Smooth muscle cell (in vitro differentiated cells): ENCODE measurements at regions not wholly inside any gene's neighbourhood (a gene's known extent, or its start where the extent isn't known, plus 50 kb on each side); places are given as distances from the start of the nearest gene placed in this dataset.

Experiments
- DNase-seq: peaks from one replicate; lab custom pipeline; 2025; ENCODE audit not compliant: unreplicated experiment; lab: John Stamatoyannopoulos, UW
- H2AFZ ChIP-seq: fragments of 200-600 bp; sonication (generic); 2 replicates; pipeline ENCODE4 v1.6.0; 2016; ENCODE audit warnings: antibody characterized with exemption, low read depth, mild to moderate bottlenecking
- H3F3A ChIP-seq: fragments of 200-600 bp; sonication (generic); 2 replicates; pipeline ENCODE4 v1.6.0; 2017; ENCODE audit warnings: antibody characterized with exemption, low read depth
- H3K27ac ChIP-seq: fragments of 200-600 bp; sonication (generic); 2 replicates; pipeline ENCODE4 v1.5.1; 2016; ENCODE audit warnings: low read depth, mild to moderate bottlenecking
- H3K27me3 ChIP-seq: fragments of 200-600 bp; sonication (generic); 2 replicates; pipeline ENCODE4 v1.6.1; 2016; ENCODE audit warnings: low read depth, mild to moderate bottlenecking
- H3K36me3 ChIP-seq: fragments of 200-600 bp; sonication (generic); 2 replicates; pipeline ENCODE4 v1.5.1; 2016; ENCODE audit warnings: low read depth
- H3K4me1 ChIP-seq: fragments of 200-600 bp; sonication (generic); 2 replicates; pipeline ENCODE4 v1.5.1; 2016; ENCODE audit warnings: low read depth
- H3K4me2 ChIP-seq: fragments of 200-600 bp; sonication (generic); 2 replicates; pipeline ENCODE4 v1.6.0; 2016; ENCODE audit warnings: mild to moderate bottlenecking
- H3K4me3 ChIP-seq: fragments of 200-600 bp; sonication (generic); 2 replicates; pipeline ENCODE4 v1.5.1; 2016; ENCODE audit warnings: mild to moderate bottlenecking
- H3K79me2 ChIP-seq: fragments of 200-600 bp; sonication (generic); 2 replicates; pipeline ENCODE4 v1.6.0; 2016; ENCODE audit warnings: low read depth, mild to moderate bottlenecking
- H3K9ac ChIP-seq: fragments of 200-600 bp; sonication (generic); 2 replicates; pipeline ENCODE4 v1.6.0; 2016; ENCODE audit warnings: low read depth
- H3K9me3 ChIP-seq: fragments of 200-600 bp; sonication (generic); replicated peaks from 2 replicates; pipeline ENCODE4 v1.5.1; 2016; ENCODE audit warnings: low read depth
- H4K20me1 ChIP-seq: fragments of 200-600 bp; sonication (generic); 2 replicates; pipeline ENCODE4 v1.6.0; 2016; ENCODE audit warnings: low read depth
- WGBS: methylation state at CpG from one replicate; pipeline ENCODE4 v1.1.7; 2016; ENCODE audit warnings: low lambda C conversion rate; 5-methylcytosine and 5-hydroxymethylcytosine counted together
- TF ChIP-seq, protein P1 (sequence below): fragments of 200-600 bp; sonication (generic); IDR thresholded peaks from 2 replicates; pipeline ENCODE4 v1.5.1; 2017; ENCODE audit warnings: borderline replicate concordance, mild to moderate bottlenecking, antibody characterized with exemption; ENCODE audit not compliant: insufficient read depth, poor library complexity, severe bottlenecking

DNA sequence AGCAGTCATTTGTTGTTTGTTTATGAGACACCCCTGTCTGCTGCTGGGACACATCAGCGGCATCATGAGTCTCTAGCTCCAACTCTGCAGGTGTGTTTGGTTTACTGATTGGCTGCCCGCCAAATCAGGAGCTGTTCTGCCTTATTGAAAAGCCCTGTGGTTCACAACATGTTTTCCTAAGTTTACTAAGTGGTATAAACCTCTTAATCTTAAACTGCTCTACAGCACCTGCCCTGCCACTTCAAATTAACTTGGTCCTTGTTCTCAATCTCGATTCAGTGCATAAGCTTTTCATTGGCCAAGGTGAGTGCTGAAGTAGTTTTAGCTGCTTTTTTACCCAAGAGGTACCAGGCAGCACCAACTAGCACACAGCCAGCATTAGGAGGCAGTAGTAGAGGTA lies 77.8 kb upstream of the WDR72 start:
- 86% methylated on average over 3 of the region's 3 CpGs for WGBS
- H3K27me3 ChIP-seq, result no peaks in the 10 kb centered on the region

DNA sequence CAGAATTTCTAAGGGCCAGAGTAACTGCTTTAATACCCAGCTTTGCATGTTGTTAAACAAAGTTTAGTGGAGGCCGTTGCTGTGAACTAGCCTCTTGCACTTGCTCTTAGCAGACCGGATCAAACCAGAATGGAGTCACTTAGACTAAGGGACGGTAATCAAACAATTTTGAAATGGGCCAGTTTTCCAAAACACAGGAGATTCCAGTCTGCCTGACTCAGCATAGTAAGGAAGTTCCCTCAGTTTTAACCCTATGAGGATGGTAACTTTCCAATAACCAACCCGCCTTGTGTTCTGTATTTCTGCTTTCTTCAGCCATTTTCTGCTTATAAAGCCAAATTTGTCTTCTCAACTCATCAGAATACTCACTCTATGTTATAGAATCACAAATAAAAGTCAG lies 77.2 kb upstream of the WDR72 start:
- H3K79me2 ChIP-seq, result no peaks in the 10 kb centered on the region
- peak overlapping the region; percentile 65 for H3K27ac ChIP-seq
- peak overlapping the region; percentile 37 for H3K4me2 ChIP-seq
- peaks cover 20% of the 10 kb centered on the region for H3K4me1 ChIP-seq
- H4K20me1 ChIP-seq, result no peaks in the 10 kb centered on the region
- H3K9ac ChIP-seq, result no peak overlapping the region
- DNase-seq, result no peak
- no peak overlapping the region for H3K4me3 ChIP-seq
- TF ChIP-seq, protein P1, sequence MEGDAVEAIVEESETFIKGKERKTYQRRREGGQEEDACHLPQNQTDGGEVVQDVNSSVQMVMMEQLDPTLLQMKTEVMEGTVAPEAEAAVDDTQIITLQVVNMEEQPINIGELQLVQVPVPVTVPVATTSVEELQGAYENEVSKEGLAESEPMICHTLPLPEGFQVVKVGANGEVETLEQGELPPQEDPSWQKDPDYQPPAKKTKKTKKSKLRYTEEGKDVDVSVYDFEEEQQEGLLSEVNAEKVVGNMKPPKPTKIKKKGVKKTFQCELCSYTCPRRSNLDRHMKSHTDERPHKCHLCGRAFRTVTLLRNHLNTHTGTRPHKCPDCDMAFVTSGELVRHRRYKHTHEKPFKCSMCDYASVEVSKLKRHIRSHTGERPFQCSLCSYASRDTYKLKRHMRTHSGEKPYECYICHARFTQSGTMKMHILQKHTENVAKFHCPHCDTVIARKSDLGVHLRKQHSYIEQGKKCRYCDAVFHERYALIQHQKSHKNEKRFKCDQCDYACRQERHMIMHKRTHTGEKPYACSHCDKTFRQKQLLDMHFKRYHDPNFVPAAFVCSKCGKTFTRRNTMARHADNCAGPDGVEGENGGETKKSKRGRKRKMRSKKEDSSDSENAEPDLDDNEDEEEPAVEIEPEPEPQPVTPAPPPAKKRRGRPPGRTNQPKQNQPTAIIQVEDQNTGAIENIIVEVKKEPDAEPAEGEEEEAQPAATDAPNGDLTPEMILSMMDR, result no peak
- H3K36me3 ChIP-seq, result no peaks in the 10 kb centered on the region
- 25% methylated on average over 4 of the region's 4 CpGs for WGBS
- peaks cover 17% of the 10 kb centered on the region for H3F3A ChIP-seq
- H3K27me3 ChIP-seq, result no peaks in the 10 kb centered on the region
- no peak overlapping the region for H2AFZ ChIP-seq
- no peaks in the 10 kb centered on the region for H3K9me3 ChIP-seq

More for the DNA sequence above, 77.8 kb upstream of the WDR72 start:
- Histone ChIP-seq H2AFZ (no peak overlapping the region), H3F3A (peaks cover 13% of the 10 kb centered on the region), H4K20me1 (no peaks in the 10 kb centered on the region), H3K79me2 (no peaks in the 10 kb centered on the region), H3K9me3 (no peaks in the 10 kb centered on the region), H3K36me3 (no peaks in the 10 kb centered on the region), H3K4me1 (peaks cover 14% of the 10 kb centered on the region), H3K4me3 (no peak overlapping the region), H3K27ac (peak overlapping the region; percentile 65), H3K9ac (no peak overlapping the region), H3K4me2 (no peak overlapping the region)
- TF ChIP-seq, protein P1, result no peak
- no peak for DNase-seq

DNA sequence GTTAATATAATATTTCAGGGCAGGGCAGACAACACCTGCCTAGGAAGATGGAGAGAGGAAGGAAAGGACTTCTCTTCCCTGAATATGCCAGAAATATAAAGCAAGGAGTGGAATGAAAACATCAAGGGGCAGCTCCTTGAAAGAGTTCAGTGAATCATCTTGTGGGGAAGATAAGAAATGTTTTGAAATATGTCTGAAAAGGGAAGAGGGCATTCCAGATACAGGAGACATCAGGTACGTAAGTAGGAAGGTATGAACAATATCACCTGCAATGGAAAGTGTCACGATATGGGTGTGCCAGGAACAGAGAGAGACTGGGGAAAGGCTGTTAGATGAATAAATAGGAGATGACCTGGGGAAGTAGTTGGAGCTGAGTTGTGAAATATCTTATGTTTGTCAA lies 75.8 kb upstream of the WDR72 start:
- TF ChIP-seq, protein P1, result no peak
- Histone ChIP-seq H3K27ac (peak overlapping the region; percentile 65), H3K4me3 (no peak overlapping the region), H3K36me3 (no peaks in the 10 kb centered on the region), H3K9ac (no peak overlapping the region), H3K4me1 (peaks cover 26% of the 10 kb centered on the region), H3K4me2 (peak overlapping the region; percentile 23), H2AFZ (no peak overlapping the region), H3K27me3 (no peaks in the 10 kb centered on the region), H3K9me3 (no peaks in the 10 kb centered on the region), H4K20me1 (no peaks in the 10 kb centered on the region), H3F3A (peaks cover 17% of the 10 kb centered on the region), H3K79me2 (no peaks in the 10 kb centered on the region)
- DNase-seq, result no peak
- WGBS, result 51% methylated on average over 2 of the region's 2 CpGs

DNA sequence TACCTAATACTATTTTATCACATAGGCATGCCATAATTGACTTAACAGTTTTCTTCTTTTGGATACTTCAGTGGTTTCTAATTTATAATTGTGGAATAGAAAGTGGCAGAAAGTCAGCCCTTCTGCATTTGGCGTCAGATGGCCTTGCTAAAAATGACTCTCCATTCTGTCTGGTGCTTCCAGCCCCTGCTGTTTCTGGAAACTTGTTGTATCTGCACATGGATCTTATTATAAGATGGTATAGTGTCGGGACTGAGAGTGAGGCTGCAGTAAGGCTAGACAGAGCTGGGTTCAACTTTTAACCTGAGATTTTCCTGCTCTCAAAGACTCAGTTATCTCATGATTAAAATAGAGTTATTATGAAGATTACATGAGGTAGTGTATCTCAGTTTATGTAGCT lies 74.8 kb upstream of the WDR72 start:
- H3K4me3 ChIP-seq, result no peak overlapping the region
- no peak overlapping the region for H3K9ac ChIP-seq
- no peak for DNase-seq
- peak overlapping the region; percentile 65 for H3K27ac ChIP-seq
- no peaks in the 10 kb centered on the region for H3K79me2 ChIP-seq
- H2AFZ ChIP-seq, result peak overlapping the region; percentile 52
- 26% methylated on average over 2 of the region's 2 CpGs for WGBS
- peaks cover 17% of the 10 kb centered on the region for H3F3A ChIP-seq
- H3K9me3 ChIP-seq, result no peaks in the 10 kb centered on the region
- H4K20me1 ChIP-seq, result no peaks in the 10 kb centered on the region
- H3K4me2 ChIP-seq, result peak overlapping the region; percentile 80
- H3K36me3 ChIP-seq, result no peaks in the 10 kb centered on the region
- H3K4me1 ChIP-seq, result peaks cover 26% of the 10 kb centered on the region
- H3K27me3 ChIP-seq, result no peaks in the 10 kb centered on the region
- TF ChIP-seq, protein P1, result no peak
